ENCODE measurements at regions not wholly inside any gene's neighbourhood (a gene's known extent, or its start where the extent isn't known, plus 50 kb on each side); places are given as distances from the start of the nearest gene placed in this dataset.

DNA sequence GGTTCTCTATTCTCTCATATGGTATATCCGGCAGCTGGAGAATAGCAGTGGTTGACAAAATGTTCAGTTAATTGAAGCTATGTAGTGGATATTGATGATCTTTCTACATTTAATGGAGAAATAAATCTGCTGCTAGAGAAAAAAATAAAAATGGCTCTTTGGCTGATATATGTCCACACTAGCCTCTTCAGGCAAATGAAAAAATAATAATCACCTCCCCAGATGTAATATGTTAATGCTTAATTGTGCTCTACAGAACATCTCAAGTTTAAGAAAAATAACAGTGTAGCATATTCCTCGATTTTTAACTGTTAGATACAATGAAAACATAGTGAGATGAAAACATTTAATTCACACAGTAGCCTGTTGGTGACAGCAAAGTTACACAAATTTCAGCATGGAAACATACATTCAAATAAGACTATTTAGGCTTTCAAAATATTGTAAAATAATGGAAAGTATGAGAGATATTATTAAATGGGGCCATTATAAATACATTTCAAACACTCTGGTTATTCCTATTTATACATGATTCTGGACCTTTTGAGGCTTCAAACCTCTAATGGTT, 543.0 kb downstream of the MAT2B start:
- Histone ChIP-seq H3K4me1 (ENCODE audit: insufficient read depth) (no peaks in the 10 kb centered on the region), H3K27ac (ENCODE audit: low read depth) (no peak overlapping the region), H3K4me3 (ENCODE audit: low read depth, low read length) (no peak overlapping the region), H3K36me3 (ENCODE audit: insufficient read depth) (no peaks in the 10 kb centered on the region)
- DNase-seq (ENCODE audit: extremely low spot score) = no peak
- WGBS = 73% methylated on average over 2 of the region's 2 CpGs

DNA sequence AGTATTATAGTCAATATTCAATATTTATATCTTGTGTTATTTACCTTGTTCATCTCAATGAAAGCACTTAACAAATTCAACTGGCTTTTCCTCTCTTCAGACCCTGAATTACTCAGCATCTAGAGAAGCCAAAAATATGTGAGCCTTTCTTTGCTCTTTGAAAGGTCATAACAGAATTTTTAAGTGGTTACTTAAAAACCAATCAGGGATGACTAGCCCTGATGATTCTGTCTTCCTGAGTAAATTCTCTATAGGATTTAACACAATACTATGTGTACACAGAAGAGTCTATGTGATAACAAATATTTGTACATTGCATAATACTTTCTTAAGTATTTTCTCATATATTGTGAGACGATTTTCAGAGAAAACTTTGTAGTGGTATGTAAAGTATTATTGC, 546.3 kb downstream of the MAT2B start:
- Histone ChIP-seq H3K36me3 (ENCODE audit: insufficient read depth) (no peaks in the 10 kb centered on the region), H3K4me1 (ENCODE audit: insufficient read depth) (no peaks in the 10 kb centered on the region), H3K27ac (ENCODE audit: low read depth) (no peak overlapping the region), H3K4me3 (ENCODE audit: low read depth, low read length) (no peak overlapping the region)
- DNase-seq (ENCODE audit: extremely low spot score) = no peak
- 61% methylated on average over 1 of the region's 1 CpG for WGBS

DNA sequence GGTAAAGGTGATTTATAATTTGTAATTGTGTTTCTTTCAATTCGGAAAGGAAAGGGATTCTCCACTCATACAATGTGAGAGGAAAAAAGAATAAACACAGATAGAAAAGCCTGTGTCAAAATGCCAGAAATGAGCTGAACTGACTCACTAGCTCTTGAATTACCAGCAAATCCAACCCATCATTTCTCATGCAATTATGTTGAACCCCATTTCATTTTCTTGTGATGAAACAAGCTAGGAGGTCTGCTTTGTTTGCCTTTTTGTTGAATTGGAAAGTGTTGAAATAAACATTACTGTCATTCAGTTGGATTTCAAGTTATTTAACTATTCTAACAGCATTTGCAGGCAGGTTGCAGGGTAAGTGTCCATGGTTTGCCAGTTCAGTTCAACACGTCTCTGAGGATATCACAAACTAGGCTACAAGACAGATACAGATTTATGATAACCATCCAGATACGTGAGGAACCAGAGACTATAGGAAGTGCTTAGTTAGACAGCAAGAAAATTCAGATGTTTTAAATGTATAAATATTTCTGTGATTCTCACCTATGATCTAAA, 547.2 kb downstream of the MAT2B start:
- DNase-seq (ENCODE audit: extremely low spot score) = no peak
- Histone ChIP-seq H3K36me3 (ENCODE audit: insufficient read depth) (no peaks in the 10 kb centered on the region), H3K4me3 (ENCODE audit: low read depth, low read length) (no peak overlapping the region), H3K4me1 (ENCODE audit: insufficient read depth) (no peaks in the 10 kb centered on the region), H3K27ac (ENCODE audit: low read depth) (no peak overlapping the region)
- 56% methylated on average over 3 of the region's 3 CpGs for WGBS

GRCh38 chr5:164053123-164053522, 547.7 kb downstream of the MAT2B start:
- WGBS = 52% methylated on average over 1 of the region's 1 CpG
- H3K36me3 ChIP-seq (ENCODE audit: insufficient read depth) = no peaks in the 10 kb centered on the region
- H3K27ac ChIP-seq (ENCODE audit: low read depth) = no peak overlapping the region
- no peak overlapping the region for H3K4me3 ChIP-seq (ENCODE audit: low read depth, low read length)
- DNase-seq (ENCODE audit: extremely low spot score) = no peak
- H3K4me1 ChIP-seq (ENCODE audit: insufficient read depth) = no peaks in the 10 kb centered on the region

DNA sequence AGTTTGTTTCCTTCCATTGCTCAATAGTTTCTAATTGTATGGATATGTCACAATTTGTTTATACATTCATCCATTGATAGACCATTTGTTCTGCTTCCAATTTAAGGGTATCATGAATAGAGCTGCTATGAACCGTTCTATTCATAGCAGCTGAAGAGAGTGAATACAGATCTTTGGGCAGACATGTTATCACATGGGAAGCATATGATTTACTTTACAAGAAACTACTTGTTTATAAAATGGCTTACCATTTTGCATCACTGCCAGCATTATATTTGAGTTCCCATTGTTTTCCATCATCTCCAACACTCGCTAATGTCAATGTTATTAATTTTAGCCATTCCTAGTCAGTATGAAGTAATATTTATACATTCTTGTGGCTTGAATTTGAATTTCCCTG, 549.0 kb downstream of the MAT2B start:
- WGBS = 55% methylated on average over 2 of the region's 2 CpGs
- no peak overlapping the region for H3K27ac ChIP-seq (ENCODE audit: low read depth)

DNA sequence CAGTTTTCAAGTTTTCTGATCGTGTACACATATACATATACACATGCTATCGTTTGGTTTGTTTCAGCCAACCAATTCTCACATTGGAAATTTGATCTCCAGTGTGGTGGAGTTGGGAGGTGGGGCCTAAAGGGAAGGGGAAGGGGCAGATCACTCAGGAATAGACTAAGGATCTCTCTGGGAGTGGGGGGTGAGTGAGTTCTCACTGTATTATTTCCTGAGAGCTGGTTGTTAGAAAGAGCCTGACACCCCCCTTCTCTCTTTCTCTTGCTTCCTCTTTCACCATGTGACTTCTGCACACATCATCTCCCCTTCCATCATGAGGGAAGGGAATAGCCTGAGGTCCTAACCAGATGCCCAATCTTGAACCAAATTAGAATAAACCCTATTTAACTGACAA, 551.7 kb downstream of the MAT2B start:
- 87% methylated on average over 2 of the region's 2 CpGs for WGBS
- no peak for DNase-seq (ENCODE audit: extremely low spot score)
- H3K27ac ChIP-seq (ENCODE audit: low read depth) = no peak overlapping the region
- H3K4me3 ChIP-seq (ENCODE audit: low read depth, low read length) = no peak overlapping the region
- no peaks in the 10 kb centered on the region for H3K4me1 ChIP-seq (ENCODE audit: insufficient read depth)
- no peaks in the 10 kb centered on the region for H3K36me3 ChIP-seq (ENCODE audit: insufficient read depth)

More for the DNA sequence above, 549.0 kb downstream of the MAT2B start:
- no peak for DNase-seq (ENCODE audit: extremely low spot score)
- Histone ChIP-seq H3K4me1 (ENCODE audit: insufficient read depth) (no peaks in the 10 kb centered on the region), H3K36me3 (ENCODE audit: insufficient read depth) (no peaks in the 10 kb centered on the region), H3K4me3 (ENCODE audit: low read depth, low read length) (no peak overlapping the region)

DNA sequence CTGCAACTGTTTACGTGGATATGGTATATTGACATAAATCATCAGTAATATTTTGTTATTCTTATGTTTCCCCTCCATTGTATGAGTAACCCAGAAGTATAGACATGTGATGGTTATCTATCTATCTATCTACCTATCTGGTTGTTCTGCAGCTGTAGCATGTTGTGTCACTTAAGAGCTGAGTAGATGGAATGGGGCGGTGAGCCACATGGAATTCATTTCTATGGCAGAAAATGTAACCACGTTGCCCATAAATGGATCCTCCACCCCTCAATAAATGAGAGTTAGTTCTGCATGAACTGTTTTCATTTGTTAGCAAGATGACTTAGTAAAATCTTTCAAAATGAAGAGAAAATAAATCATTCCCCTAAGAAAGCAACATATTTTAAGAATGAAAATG, 553.2 kb downstream of the MAT2B start:
- Histone ChIP-seq H3K36me3 (ENCODE audit: insufficient read depth) (no peaks in the 10 kb centered on the region), H3K4me3 (ENCODE audit: low read depth, low read length) (no peak overlapping the region), H3K27ac (ENCODE audit: low read depth) (no peak overlapping the region), H3K4me1 (ENCODE audit: insufficient read depth) (no peaks in the 10 kb centered on the region)
- DNase-seq (ENCODE audit: extremely low spot score) = no peak
- WGBS = 82% methylated on average over 3 of the region's 3 CpGs

- DNase-seq (ENCODE audit: extremely low spot score) = no peak
- Histone ChIP-seq H3K4me3 (ENCODE audit: low read depth, low read length) (no peak overlapping the region), H3K36me3 (ENCODE audit: insufficient read depth) (no peaks in the 10 kb centered on the region), H3K4me1 (ENCODE audit: insufficient read depth) (no peaks in the 10 kb centered on the region), H3K27ac (ENCODE audit: low read depth) (no peak overlapping the region)
- 82% methylated on average over 2 of the region's 2 CpGs for WGBS
These were observed 554.1 kb downstream of the MAT2B start for GRCh38 chr5:164059471-164059870.

DNA sequence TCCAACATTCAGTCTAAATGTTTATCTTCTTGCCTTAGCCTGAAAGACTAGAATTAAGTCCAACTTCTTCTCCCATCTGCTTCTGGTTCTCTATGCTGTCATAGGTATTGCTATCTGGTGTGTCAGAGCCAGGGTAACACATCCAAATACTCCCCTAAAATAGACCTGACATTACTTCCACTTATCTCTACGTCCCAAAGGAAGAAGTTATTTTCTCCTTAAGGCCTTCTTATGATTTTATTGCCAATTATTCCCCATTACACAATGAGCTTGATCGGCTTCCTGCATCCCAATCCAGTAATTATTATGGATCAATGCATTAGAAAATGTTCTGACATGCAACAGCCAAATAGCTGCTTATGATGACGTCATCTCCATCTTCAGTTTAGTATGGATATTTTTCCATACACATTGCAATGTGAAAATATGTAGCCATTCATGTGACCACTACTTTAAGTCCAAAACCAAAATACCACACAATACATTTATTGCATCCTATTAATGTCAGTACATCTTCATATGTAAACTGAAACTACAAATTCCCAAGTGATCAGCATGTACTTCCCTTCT, 555.5 kb downstream of the MAT2B start:
- H3K4me1 ChIP-seq (ENCODE audit: insufficient read depth) = no peaks in the 10 kb centered on the region
- H3K4me3 ChIP-seq (ENCODE audit: low read depth, low read length) = no peak overlapping the region
- H3K36me3 ChIP-seq (ENCODE audit: insufficient read depth) = no peaks in the 10 kb centered on the region
- DNase-seq (ENCODE audit: extremely low spot score) = no peak
- 51% methylated on average over 3 of the region's 3 CpGs for WGBS
- no peak overlapping the region for H3K27ac ChIP-seq (ENCODE audit: low read depth)

DNA sequence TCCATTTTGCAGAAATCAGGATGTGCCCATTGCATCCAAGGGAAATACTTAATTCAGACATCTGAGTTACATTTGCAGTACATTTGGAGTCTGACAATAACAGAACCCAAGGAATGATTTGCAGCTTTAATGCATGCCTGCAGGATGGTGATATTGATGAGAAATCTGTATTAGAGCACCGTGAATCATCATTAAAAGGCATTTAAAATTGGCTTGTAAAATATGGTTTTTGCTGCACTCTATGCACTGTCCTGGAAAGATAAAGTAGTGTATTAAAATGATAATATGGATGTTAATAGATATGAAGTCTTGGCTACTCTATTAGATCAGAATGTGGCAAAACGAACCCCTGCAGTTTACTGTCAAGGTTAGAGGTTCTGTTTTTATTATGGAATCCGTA, 556.9 kb downstream of the MAT2B start:
- no peaks in the 10 kb centered on the region for H3K4me1 ChIP-seq (ENCODE audit: insufficient read depth)
- no peak for DNase-seq (ENCODE audit: extremely low spot score)
- 65% methylated on average over 3 of the region's 3 CpGs for WGBS
- H3K4me3 ChIP-seq (ENCODE audit: low read depth, low read length) = no peak overlapping the region
- H3K36me3 ChIP-seq (ENCODE audit: insufficient read depth) = no peaks in the 10 kb centered on the region
- H3K27ac ChIP-seq (ENCODE audit: low read depth) = no peak overlapping the region

GRCh38 chr5:164065266-164065665, 559.8 kb downstream of the MAT2B start:
- WGBS = 91% methylated on average over 2 of the region's 2 CpGs
- Histone ChIP-seq H3K36me3 (ENCODE audit: insufficient read depth) (no peaks in the 10 kb centered on the region), H3K27ac (ENCODE audit: low read depth) (no peak overlapping the region), H3K4me3 (ENCODE audit: low read depth, low read length) (no peak overlapping the region), H3K4me1 (ENCODE audit: insufficient read depth) (no peaks in the 10 kb centered on the region)
- no peak for DNase-seq (ENCODE audit: extremely low spot score)

DNA sequence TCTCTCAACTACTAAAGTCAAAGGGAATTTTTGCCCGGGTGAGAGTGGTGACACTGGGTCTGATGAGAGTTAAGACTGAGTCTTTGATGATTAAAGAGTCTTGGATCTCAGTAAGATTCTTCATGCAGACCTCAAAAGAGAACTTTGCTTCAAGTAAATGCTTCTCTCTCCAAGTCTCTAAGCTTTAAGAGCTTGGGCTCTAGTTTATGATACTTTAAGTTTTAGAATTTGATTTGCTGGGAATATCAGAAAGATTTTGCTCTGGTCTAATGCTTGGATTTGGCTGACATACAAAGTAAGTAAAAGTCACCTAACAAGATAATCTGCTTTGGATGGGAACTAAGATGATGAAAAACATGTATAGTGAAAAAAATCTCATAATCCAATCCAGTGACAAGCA, 566.3 kb downstream of the MAT2B start:
- Histone ChIP-seq H3K36me3 (ENCODE audit: insufficient read depth) (no peaks in the 10 kb centered on the region), H3K4me1 (ENCODE audit: insufficient read depth) (no peaks in the 10 kb centered on the region), H3K4me3 (ENCODE audit: low read depth, low read length) (no peak overlapping the region), H3K27ac (ENCODE audit: low read depth) (no peak overlapping the region)
- 43% methylated on average over 1 of the region's 1 CpG for WGBS
- DNase-seq (ENCODE audit: extremely low spot score) = no peak

- H3K4me3 ChIP-seq (ENCODE audit: low read depth, low read length) = no peak overlapping the region
- no peak overlapping the region for H3K27ac ChIP-seq (ENCODE audit: low read depth)
- WGBS = 38% methylated on average over 3 of the region's 3 CpGs
- no peaks in the 10 kb centered on the region for H3K36me3 ChIP-seq (ENCODE audit: insufficient read depth)
- no peaks in the 10 kb centered on the region for H3K4me1 ChIP-seq (ENCODE audit: insufficient read depth)
- no peak for DNase-seq (ENCODE audit: extremely low spot score)
These were observed 567.7 kb downstream of the MAT2B start for GRCh38 chr5:164073081-164073480.

DNA sequence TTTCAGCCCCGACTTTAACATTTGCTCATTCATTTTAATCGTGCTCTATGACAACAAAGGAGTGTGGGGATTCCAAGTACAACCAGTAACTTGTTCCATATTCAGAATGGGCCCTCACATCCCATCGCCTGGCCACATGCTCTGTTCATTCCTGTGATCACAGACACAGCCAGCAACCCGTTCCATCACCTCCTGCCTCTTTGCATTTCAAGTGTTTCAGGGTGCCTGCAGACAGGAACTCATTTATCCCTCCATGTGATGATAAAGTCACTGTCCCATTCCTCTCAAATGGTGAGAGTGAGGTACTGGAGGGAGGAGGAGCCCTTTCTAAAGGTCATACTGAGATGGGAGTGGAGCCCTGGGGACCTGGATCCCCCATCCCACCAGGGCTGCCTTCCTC, 571.1 kb downstream of the MAT2B start:
- no peaks in the 10 kb centered on the region for H3K4me1 ChIP-seq (ENCODE audit: insufficient read depth)
- WGBS = 86% methylated on average over 4 of the region's 4 CpGs
- no peaks in the 10 kb centered on the region for H3K36me3 ChIP-seq (ENCODE audit: insufficient read depth)
- H3K4me3 ChIP-seq (ENCODE audit: low read depth, low read length) = no peak overlapping the region
- no peak overlapping the region for H3K27ac ChIP-seq (ENCODE audit: low read depth)
- no peak for DNase-seq (ENCODE audit: extremely low spot score)
